CD4-positive, alpha-beta T cell treated with Interleukin-4 for 1 hour (primary cell): ENCODE measurements at regions not wholly inside any gene's neighbourhood (a gene's known extent, or its start where the extent isn't known, plus 50 kb on each side); places are given as distances from the start of the nearest gene placed in this dataset.
"Not testable (repeated sequence)": the region's sequence is repeated elsewhere in the genome, so short reads cannot be mapped to it uniquely, and the experiment has no call there.

ENCODE experiments used
- DNase-seq, 2 donors: peaks; one replicate each; pipeline ENCODE4 v3.0.0-alpha.2; 2020 to 2022

- no peak for DNase-seq
Observed at GRCh38 chr3:148439254-148439822, 258.4 kb upstream of the AGTR1 start.

DNA sequence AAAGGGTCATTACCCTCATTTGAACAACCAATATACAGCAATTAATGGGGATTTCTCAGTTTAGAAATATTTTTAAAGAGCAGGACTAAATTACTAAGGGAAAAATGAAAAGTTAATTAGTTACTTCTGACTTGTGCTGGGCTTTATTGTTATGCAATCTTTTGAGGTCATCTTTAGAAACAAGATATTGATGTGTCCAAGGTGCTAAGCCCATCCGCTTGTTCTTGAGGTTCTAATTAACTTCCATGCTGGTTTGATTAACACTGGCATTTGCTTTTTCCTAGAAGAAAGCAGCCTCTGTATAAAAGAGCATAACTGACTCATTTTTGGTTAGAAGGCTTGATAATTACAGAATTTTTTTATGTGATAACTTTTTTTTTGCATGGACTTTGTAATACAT, 256.5 kb upstream of the AGTR1 start:
- no peak for DNase-seq

DNA sequence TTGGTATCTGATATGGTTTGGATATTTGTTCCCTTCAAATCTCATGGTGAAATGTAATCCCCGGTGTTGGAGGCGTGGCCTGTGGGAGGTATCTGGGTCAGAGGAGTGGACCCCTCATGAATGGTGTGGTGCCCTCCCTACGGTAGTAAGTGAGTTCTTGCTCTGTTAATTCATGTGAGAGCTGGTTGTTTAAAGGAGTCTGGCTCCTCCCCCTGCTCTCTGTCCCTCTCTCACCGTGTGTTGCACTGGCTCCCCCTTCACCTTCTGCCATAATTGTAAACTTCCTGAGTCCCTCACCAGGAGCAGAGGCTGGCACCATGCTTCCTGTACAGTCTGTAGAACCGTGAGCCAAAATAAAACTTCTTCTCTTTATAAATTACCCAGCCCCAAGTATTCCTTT, 246.9 kb upstream of the AGTR1 start:
- DNase-seq, result no peak

- no peak for DNase-seq
Observed at GRCh38 chr3:148451969-148452368, 245.7 kb upstream of the AGTR1 start.

DNA sequence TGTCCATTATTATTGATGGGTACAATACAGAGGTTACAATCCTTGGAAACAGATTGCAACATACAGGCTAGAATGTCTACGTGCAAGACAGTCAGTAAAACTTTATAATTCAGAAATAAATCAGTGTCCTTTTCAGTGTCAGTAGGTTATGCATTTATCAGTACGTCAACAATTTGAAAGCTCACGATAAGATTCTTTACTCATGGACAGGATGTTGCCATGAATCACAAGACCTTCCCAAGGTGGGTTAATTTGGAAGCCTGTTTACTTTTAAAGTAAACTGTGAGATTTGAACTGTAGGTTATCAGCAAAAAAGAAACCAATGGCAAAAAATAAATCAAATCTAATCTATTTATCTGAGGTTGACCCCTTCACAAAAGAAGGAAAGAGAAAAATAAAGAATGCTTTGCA, 243.9 kb upstream of the AGTR1 start:
- DNase-seq, result no peak

DNA sequence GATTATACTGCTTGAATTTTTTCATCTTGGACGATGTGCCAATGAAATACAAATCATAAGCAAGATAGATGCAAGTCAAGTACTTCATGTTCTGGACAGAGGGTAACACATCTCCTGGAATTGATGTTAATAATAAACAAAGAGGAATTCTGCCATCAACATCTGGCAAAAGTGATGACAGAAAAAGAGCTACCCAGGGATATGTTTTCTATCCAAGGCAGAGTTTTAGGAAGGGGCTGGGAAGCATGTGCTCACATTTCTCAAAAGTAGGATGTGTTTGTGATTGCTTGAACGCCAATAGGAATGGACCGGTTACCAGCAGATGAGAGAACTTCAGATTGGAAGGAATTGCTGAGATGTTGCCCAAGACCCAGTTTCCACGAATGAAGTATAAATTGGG, 242.6 kb upstream of the AGTR1 start:
- DNase-seq, result no peak

DNA sequence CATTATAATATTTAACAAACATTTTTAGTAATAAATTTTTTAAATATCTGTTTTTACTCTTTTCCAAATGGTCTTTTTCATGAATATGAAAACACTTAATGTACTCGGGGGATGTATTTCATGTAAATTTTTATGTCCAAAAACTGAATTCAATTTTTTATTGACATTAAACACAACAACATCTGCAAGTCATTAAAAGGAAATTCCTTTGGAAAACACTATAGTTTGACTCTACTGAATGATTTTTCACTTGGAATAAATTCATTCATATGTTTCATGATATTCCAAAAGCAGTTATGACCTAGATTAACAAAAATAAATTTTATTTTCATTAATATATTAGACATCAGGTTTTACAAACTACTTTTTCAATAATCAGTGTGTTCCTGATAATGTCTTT, 239.8 kb upstream of the AGTR1 start:
- no peak for DNase-seq

- no peak for DNase-seq
Observed at GRCh38 chr3:148459931-148460513, 237.7 kb upstream of the AGTR1 start.

GRCh38 chr3:148460686-148461085, 237.0 kb upstream of the AGTR1 start:
- DNase-seq, result no peak

DNA sequence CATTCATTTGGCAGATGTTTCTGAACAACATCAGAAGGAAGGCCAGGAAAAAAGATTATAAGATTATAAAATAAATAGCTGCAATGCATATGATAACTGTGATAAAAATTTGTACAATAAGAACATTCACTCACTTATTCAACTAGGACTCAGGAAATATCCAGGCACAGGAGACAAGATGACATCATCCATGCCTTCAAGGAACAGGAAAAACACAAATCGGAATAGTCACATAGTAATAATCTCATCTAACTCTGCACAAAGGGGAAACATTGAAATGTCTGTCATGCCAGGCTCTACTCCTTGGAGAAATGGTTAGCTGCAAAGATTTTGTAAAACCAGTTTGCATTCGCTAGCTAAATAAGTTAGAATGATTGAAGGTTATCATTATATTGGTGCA, 233.5 kb upstream of the AGTR1 start:
- DNase-seq, result no peak

- no peak for DNase-seq
Observed at GRCh38 chr3:148466143-148466542, 231.6 kb upstream of the AGTR1 start.

DNA sequence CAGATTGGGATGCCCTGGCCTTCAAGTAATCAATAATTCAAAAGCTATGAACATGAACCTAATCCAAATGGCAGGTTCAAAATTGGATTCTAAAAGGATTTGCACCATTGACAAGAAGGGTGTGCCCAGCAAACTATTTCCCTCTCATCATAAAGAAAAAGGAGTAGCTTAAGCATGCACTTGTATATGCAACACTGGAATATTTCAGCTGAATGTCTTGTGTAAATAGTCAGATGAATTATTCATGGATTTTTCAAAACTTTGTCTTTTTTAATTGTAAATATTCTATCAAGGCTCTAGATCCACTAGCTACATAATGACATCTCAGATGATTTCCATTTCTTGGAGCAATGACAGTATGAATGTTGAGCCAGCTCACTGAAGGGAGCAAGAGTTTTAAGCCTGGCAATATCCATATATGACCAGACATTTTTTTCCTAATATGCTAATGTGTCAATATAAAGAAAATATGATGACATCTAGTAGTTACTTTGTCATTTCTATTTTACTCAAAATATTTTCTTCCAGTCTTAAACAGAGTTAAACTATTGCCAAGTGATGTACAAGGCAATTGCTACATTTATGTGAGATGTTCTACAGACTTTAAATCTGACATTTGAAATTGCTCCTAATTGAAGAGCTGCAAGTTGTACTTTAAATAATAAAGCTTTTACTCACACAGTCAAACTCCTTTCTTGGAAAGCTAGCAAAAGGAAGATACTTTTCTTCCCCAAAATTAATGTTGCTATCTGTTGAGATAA, 230.5 kb upstream of the AGTR1 start:
- DNase-seq, result no peak

DNA sequence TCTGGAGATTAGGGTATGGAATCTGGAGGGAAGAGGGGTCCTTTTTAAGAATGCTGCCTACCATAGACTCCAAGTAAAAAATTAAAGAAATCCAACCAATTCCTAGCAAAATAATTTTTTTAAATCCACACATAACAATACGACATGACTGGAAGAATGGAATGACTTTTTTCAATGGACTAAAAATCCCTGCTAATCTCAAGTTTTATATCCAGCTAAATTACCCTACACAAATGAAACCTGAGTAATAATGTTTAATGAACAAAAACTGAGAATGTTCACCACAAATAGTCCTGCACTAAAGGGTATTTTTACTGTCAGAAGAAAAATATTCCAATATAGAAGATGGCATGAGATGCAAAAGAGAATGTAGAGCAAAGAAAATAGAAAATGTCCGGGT, 220.3 kb upstream of the AGTR1 start:
- DNase-seq, result no peak

- no peak for DNase-seq
Observed at GRCh38 chr3:148493631-148494030, 204.1 kb upstream of the AGTR1 start.

GRCh38 chr3:148494451-148494850, 203.3 kb upstream of the AGTR1 start:
- DNase-seq, result no peak

DNA sequence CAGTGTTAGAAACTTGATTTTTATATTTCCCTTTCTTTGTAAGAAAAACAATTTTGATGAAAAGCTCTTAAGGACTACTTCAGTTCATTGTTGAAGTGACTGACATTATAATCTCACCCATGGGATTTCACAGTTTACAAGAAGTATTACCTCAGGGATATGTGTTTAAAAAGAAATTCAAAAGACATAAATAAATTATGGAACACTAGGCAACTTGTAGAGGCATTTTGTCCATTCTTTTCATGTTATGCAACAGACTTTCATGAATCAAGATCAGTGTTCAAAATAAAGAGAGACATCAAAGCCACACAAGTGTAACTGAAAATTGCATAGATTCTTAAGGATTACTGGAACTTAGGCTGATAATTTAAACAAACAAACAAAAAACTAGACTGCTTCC, 196.8 kb upstream of the AGTR1 start:
- no peak for DNase-seq

- DNase-seq, result no peak
Observed at GRCh38 chr3:148510116-148510515, 187.6 kb upstream of the AGTR1 start.

DNA sequence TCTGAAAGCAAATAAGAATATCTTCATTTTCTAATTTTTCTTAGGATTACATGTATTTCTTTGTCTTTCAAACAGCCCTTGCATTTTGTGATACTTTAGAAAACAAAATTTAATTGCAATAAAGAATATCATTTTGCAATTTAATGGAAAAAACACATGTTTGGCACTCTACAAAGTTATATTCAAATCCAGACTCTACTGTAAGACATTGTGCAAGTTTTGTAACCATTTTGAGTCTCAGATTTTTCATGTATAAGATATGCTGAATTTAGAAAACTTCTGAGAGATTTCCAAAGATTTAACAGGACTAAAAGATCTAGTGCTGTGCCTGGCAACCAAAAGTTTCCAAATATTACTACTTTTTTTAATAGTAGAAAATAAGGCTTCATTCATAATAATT, 187.1 kb upstream of the AGTR1 start:
- DNase-seq, result no peak

- DNase-seq, result no peak
Observed at GRCh38 chr3:148512648-148513047, 185.1 kb upstream of the AGTR1 start.

- DNase-seq, result no peak
Observed at GRCh38 chr3:148513096-148513543, 184.6 kb upstream of the AGTR1 start.

- DNase-seq, result no peak
Observed at GRCh38 chr3:148518520-148518919, 179.2 kb upstream of the AGTR1 start.

DNA sequence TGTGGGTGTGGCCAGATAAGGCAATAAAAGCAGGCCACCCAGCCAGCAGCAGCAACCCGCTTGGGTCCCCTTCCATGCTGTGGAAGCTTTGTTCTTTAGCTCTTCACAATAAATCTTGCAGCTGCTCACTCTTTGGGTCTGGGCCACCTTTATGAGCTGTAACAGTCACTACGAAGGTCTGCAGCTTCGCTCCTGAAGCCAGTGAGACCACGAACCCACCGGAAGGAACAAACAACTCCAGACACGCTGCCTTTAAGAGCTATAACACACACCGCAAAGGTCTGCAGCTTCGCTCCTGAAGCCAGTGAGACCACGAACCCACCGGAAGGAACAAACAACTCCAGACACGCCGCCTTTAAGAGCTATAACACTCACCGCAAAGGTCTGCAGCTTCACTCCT, 172.1 kb upstream of the AGTR1 start:
- DNase-seq, result not testable (repeated sequence)

- no peak for DNase-seq
Observed at GRCh38 chr3:148528024-148528423, 169.7 kb upstream of the AGTR1 start.

GRCh38 chr3:148531836-148532235, 165.9 kb upstream of the AGTR1 start:
- no peak for DNase-seq

DNA sequence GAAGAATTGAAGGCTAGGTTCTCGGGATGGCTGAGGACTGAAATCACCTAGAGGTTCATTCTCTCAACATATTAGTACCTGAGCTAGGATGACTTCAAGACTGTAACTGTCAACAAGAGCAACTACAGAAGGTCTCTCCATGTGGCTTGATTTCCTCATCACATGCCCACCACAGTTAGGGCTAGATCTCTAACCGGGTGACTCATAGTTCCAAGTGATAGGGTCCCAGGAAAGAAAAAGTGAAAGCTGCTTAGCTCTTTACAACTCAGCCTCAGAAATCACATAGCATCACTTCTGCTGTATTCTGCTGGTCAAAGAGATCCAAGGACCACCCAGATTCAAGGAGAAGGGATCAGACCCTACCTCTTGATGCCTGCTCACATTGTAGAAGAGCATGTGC, 165.4 kb upstream of the AGTR1 start:
- no peak for DNase-seq
